Body of pancreas (tissue), 4 donors: ENCODE measurements at regions not wholly inside any gene's neighbourhood (a gene's known extent, or its start where the extent isn't known, plus 50 kb on each side); places are given as distances from the start of the nearest gene placed in this dataset.

ENCODE experiments used
- ATAC-seq: fragments of 150-250 bp; one replicate; pipeline ENCODE4 v1.9.1; 2016
- DNase-seq, 4 donors: peaks; one replicate each; pipeline ENCODE4 v3.0.0-alpha.2; 2019
- H3K27ac ChIP-seq, 4 donors: fragments of 200-600 bp; sonication (generic); 1 replicate in 3 of 4; 2 replicates in 1 of 4; pipeline versions ENCODE4 v1.5.1 to v1.6.1; 2016 to 2019; ENCODE audit warnings: mild to moderate bottlenecking in 1 of 4, mixed read lengths in 1 of 4, moderate library complexity in 1 of 4
- H3K27me3 ChIP-seq, 2 donors: fragments of 200-600 bp; sonication (generic); one replicate each; pipeline ENCODE4 v1.6.0; 2016; ENCODE audit warnings: mild to moderate bottlenecking in 1 of 2
- H3K36me3 ChIP-seq, 2 donors: fragments of 200-600 bp; sonication (generic); replicated peaks in 1 of 2; 2 replicates each; pipeline ENCODE4 v1.5.1; 2016; ENCODE audit warnings: low read depth in 2 of 2; ENCODE audit not compliant: insufficient read depth in 1 of 2
- H3K4me1 ChIP-seq: fragments of 200-600 bp; sonication (generic); one replicate; pipeline ENCODE4 v1.6.0; 2016
- H3K4me3 ChIP-seq, 2 donors: fragments of 200-600 bp; sonication (generic); 1 replicate in 1 of 2; 2 replicates in 1 of 2; pipeline ENCODE4 v1.5.1; 2016 to 2019
- H3K9me3 ChIP-seq, 3 donors: fragments of 200-600 bp; sonication (generic); 1 replicate in 2 of 3; 2 replicates in 1 of 3; pipeline ENCODE4 v1.5.1; 2016
- CTCF ChIP-seq, 7 experiments: fragments of 450-650 bp in 4 of 7; fragments of 200-600 bp in 3 of 7; sonication (generic) in 3 of 7; IDR thresholded peaks; one replicate each; pipeline ENCODE4 v1.5.1; 2016 to 2019; ENCODE audit warnings: antibody characterized with exemption in 7 of 7
- POLR2A ChIP-seq, 3 donors: fragments of 450-650 bp; IDR thresholded peaks; one replicate each; pipeline ENCODE4 v1.6.1; 2016; ENCODE audit warnings: antibody characterized with exemption in 3 of 3, mild to moderate bottlenecking in 2 of 3
- WGBS, 2 donors: methylation state at CpG; one replicate each; pipeline ENCODE4 v1.1.5; 2017; 5-methylcytosine and 5-hydroxymethylcytosine counted together
- intact Hi-C: fragments of 100-400 bp; cut with DNase I; formaldehyde crosslinking; loops from one replicate; pipeline ENCODE4 v1.15.1; 2023

- H3K4me3 ChIP-seq: no peak overlapping the region
- no peaks in the 10 kb centered on the region for H3K27me3 ChIP-seq
- H3K9me3 ChIP-seq: no peaks in the 10 kb centered on the region
- no peak for ATAC-seq
- H3K36me3 ChIP-seq: no peaks in the 10 kb centered on the region
- DNase-seq: no peak
- intact Hi-C loops: no loop called here
- H3K4me1 ChIP-seq: no peaks in the 10 kb centered on the region
- H3K27ac ChIP-seq: no peak overlapping the region
- TF ChIP-seq POLR2A (IDR thresholded peaks at IDR 0.05) (no peak), CTCF (IDR thresholded peaks at IDR 0.05) (no peak)
- 64 to 69% methylated on average over 6 of the region's 6 CpGs for WGBS, 2 donors
Measured at GRCh38 chr5:66362046-66362445, 217.9 kb downstream of the SREK1 start.

- Histone ChIP-seq H3K27ac (no peak overlapping the region), H3K9me3 (no peaks in the 10 kb centered on the region), H3K4me1 (no peaks in the 10 kb centered on the region), H3K36me3 (no peaks in the 10 kb centered on the region), H3K27me3 (no peaks in the 10 kb centered on the region), H3K4me3 (no peak overlapping the region)
- intact Hi-C loops: no loop called here
- TF ChIP-seq CTCF (IDR thresholded peaks at IDR 0.05) (no peak), POLR2A (IDR thresholded peaks at IDR 0.05) (no peak)
- DNase-seq (no peak), ATAC-seq (no peak)
- WGBS, 2 donors: 73 to 91% methylated on average over 4 of the region's 4 CpGs
Measured at GRCh38 chr5:66362687-66363086, 218.6 kb downstream of the SREK1 start.

GRCh38 chr5:66363097-66363496 is 219.0 kb downstream of the SREK1 start:
- 41 to 56% methylated on average over 2 of the region's 2 CpGs for WGBS, 2 donors
- TF ChIP-seq POLR2A (IDR thresholded peaks at IDR 0.05) (no peak), CTCF (IDR thresholded peaks at IDR 0.05) (no peak)

GRCh38 chr5:66364186-66364585 is 220.1 kb downstream of the SREK1 start:
- H3K36me3 ChIP-seq: no peaks in the 10 kb centered on the region
- no peak overlapping the region for H3K4me3 ChIP-seq
- no peaks in the 10 kb centered on the region for H3K27me3 ChIP-seq
- no peak for TF ChIP-seq CTCF (IDR thresholded peaks at IDR 0.05)
- TF ChIP-seq POLR2A (IDR thresholded peaks at IDR 0.05): no peak
- no peaks in the 10 kb centered on the region for H3K9me3 ChIP-seq
- H3K27ac ChIP-seq: no peak overlapping the region
- H3K4me1 ChIP-seq: no peaks in the 10 kb centered on the region
- intact Hi-C loops: no loop called here
- ATAC-seq (no peak), DNase-seq (no peak)
- 87 to 94% methylated on average over 2 of the region's 2 CpGs for WGBS, 2 donors

More at GRCh38 chr5:66363097-66363496, 219.0 kb downstream of the SREK1 start:
- Histone ChIP-seq H3K36me3 (no peaks in the 10 kb centered on the region), H3K27me3 (no peaks in the 10 kb centered on the region), H3K4me3 (no peak overlapping the region), H3K27ac (no peak overlapping the region), H3K4me1 (no peaks in the 10 kb centered on the region), H3K9me3 (no peaks in the 10 kb centered on the region)
- intact Hi-C loops: no loop called here
- ATAC-seq (no peak), DNase-seq (no peak)

GRCh38 chr5:66365981-66366380 is 221.9 kb downstream of the SREK1 start:
- intact Hi-C loops: no loop called here
- Histone ChIP-seq H3K4me1 (no peaks in the 10 kb centered on the region), H3K9me3 (no peaks in the 10 kb centered on the region), H3K27ac (no peak overlapping the region), H3K27me3 (no peaks in the 10 kb centered on the region), H3K4me3 (no peak overlapping the region), H3K36me3 (no peaks in the 10 kb centered on the region)
- TF ChIP-seq POLR2A (IDR thresholded peaks at IDR 0.05) (no peak), CTCF (IDR thresholded peaks at IDR 0.05) (no peak)
- DNase-seq: no peak
- 62 to 64% methylated on average over 4 of the region's 4 CpGs for WGBS, 2 donors
- no peak for ATAC-seq
